AG04449 (cell line): ENCODE measurements at regions not wholly inside any gene's neighbourhood (a gene's known extent, or its start where the extent isn't known, plus 50 kb on each side); places are given as distances from the start of the nearest gene placed in this dataset.

Experiments used
- CTCF ChIA-PET: fragments of 350-600 bp; formaldehyde crosslinking; extraction: SDS; loops from one replicate; lab custom pipeline; 2021; ENCODE audit warnings: antibody characterized with exemption; lab: Yijun Ruan, JAX
- POLR2A ChIA-PET: fragments of 400-600, 350-600 bp; formaldehyde crosslinking; extraction: SDS; loops from one replicate; lab custom pipeline; 2020; ENCODE audit warnings: antibody characterized with exemption, inconsistent platforms; lab: Yijun Ruan, JAX
- DNase-seq: peaks from one replicate; pipeline ENCODE4 v3.0.0-alpha.2; 2010; ENCODE audit warnings: low read depth, low spot score
- H3K4me3 ChIP-seq: 2 replicates; pipeline ENCODE4 v1.5.1; 2011; ENCODE audit warnings: low read depth, mild to moderate bottlenecking, control low read depth, low read length
- CTCF ChIP-seq: IDR thresholded peaks from one replicate; pipeline ENCODE4 v1.5.1; 2011; ENCODE audit warnings: mild to moderate bottlenecking, moderate library complexity, low read length, control low read depth, inconsistent platforms; ENCODE audit not compliant: insufficient read depth; ENCODE audit errors: missing control alignments

GRCh38 chr2:155770516-155770915, 562.0 kb downstream of the NR4A2 start:
- H3K4me3 ChIP-seq = no peak overlapping the region
- ChIA-PET CTCF (no interaction called here), POLR2A (no interaction called here)
- DNase-seq = no peak
- no peak for TF ChIP-seq CTCF

GRCh38 chr2:155766342-155767115, 566.0 kb downstream of the NR4A2 start:
- H3K4me3 ChIP-seq = no peak overlapping the region
- no peak for TF ChIP-seq CTCF
- DNase-seq = no peak
- ChIA-PET POLR2A (no interaction called here), CTCF (no interaction called here)

GRCh38 chr2:155755481-155755880, 577.0 kb downstream of the NR4A2 start:
- DNase-seq = no peak
- POLR2A ChIA-PET = no interaction called here
- TF ChIP-seq CTCF = no peak
- H3K4me3 ChIP-seq = no peak overlapping the region
- CTCF ChIA-PET = no interaction called here

GRCh38 chr2:155748131-155748530, 584.4 kb downstream of the NR4A2 start:
- POLR2A ChIA-PET = no interaction called here
- DNase-seq = no peak
- no peak for TF ChIP-seq CTCF
- H3K4me3 ChIP-seq = no peak overlapping the region
- CTCF ChIA-PET = no interaction called here

- no peak for TF ChIP-seq CTCF
- ChIA-PET CTCF (no interaction called here), POLR2A (no interaction called here)
- no peak for DNase-seq
- H3K4me3 ChIP-seq = no peak overlapping the region
Observed at GRCh38 chr2:155747531-155747930, 585.0 kb downstream of the NR4A2 start.

- CTCF ChIA-PET = no interaction called here
Observed at GRCh38 chr2:155733091-155733853, 599.2 kb downstream of the NR4A2 start.

More at GRCh38 chr2:155733091-155733853, 599.2 kb downstream of the NR4A2 start:
- no peak overlapping the region for H3K4me3 ChIP-seq
- DNase-seq = no peak
- POLR2A ChIA-PET = no interaction called here
- no peak for TF ChIP-seq CTCF
